AG04449 (cell line): ENCODE measurements at regions not wholly inside any gene's neighbourhood (a gene's known extent, or its start where the extent isn't known, plus 50 kb on each side); places are given as distances from the start of the nearest gene placed in this dataset.
"Not testable (repeated sequence)": the region's sequence is repeated elsewhere in the genome, so short reads cannot be mapped to it uniquely, and the experiment has no call there.

Experiments
- CTCF ChIA-PET: fragments of 350-600 bp; formaldehyde crosslinking; extraction: SDS; loops from one replicate; lab custom pipeline; 2021; ENCODE audit warnings: antibody characterized with exemption; lab: Yijun Ruan, JAX
- POLR2A ChIA-PET: fragments of 400-600, 350-600 bp; formaldehyde crosslinking; extraction: SDS; loops from one replicate; lab custom pipeline; 2020; ENCODE audit warnings: antibody characterized with exemption, inconsistent platforms; lab: Yijun Ruan, JAX
- DNase-seq: peaks from one replicate; pipeline ENCODE4 v3.0.0-alpha.2; 2010; ENCODE audit warnings: low read depth, low spot score
- H3K4me3 ChIP-seq: 2 replicates; pipeline ENCODE4 v1.5.1; 2011; ENCODE audit warnings: low read depth, mild to moderate bottlenecking, control low read depth, low read length
- CTCF ChIP-seq: IDR thresholded peaks from one replicate; pipeline ENCODE4 v1.5.1; 2011; ENCODE audit warnings: mild to moderate bottlenecking, moderate library complexity, low read length, control low read depth, inconsistent platforms; ENCODE audit not compliant: insufficient read depth; ENCODE audit errors: missing control alignments

- POLR2A ChIA-PET, result no interaction called here
- CTCF ChIA-PET, result no interaction called here
- TF ChIP-seq CTCF, result no peak
- DNase-seq, result no peak
- H3K4me3 ChIP-seq, result no peak overlapping the region
Observed at GRCh38 chr10:16146993-16147392, 286.7 kb upstream of the MINDY3 start.

- ChIA-PET CTCF (no interaction called here), POLR2A (no interaction called here)
- TF ChIP-seq CTCF, result no peak
- DNase-seq, result no peak
- no peak overlapping the region for H3K4me3 ChIP-seq
Observed at GRCh38 chr10:16155834-16156233, 281.0 kb upstream of the PTER start.

- no peak for DNase-seq
- no peak for TF ChIP-seq CTCF
- ChIA-PET CTCF (no interaction called here), POLR2A (no interaction called here)
- H3K4me3 ChIP-seq, result no peak overlapping the region
Observed at GRCh38 chr10:16156681-16157080, 280.1 kb upstream of the PTER start.

- DNase-seq, CTCF ChIA-PET, POLR2A ChIA-PET, H3K4me3 ChIP-seq: not testable (repeated sequence)
Observed at GRCh38 chr10:16165067-16165466, 271.7 kb upstream of the PTER start.

- ChIA-PET CTCF (no interaction called here), POLR2A (no interaction called here)
- no peak for DNase-seq
- no peak for TF ChIP-seq CTCF
- no peak overlapping the region for H3K4me3 ChIP-seq
Observed at GRCh38 chr10:16182144-16182543, 254.7 kb upstream of the PTER start.

GRCh38 chr10:16182688-16183087 lies 254.1 kb upstream of the PTER start:
- ChIA-PET CTCF (no interaction called here), POLR2A (no interaction called here)
- no peak for TF ChIP-seq CTCF
- DNase-seq, result no peak
- no peak overlapping the region for H3K4me3 ChIP-seq

GRCh38 chr10:16184096-16184597 lies 252.7 kb upstream of the PTER start:
- POLR2A ChIA-PET, result no interaction called here
- CTCF ChIA-PET, result no interaction called here
- DNase-seq, result no peak
- no peak overlapping the region for H3K4me3 ChIP-seq
- TF ChIP-seq CTCF, result no peak
